Natural killer cell treated with Interleukin-12 subunit alpha and Interleukin-12 subunit beta and Interleukin-15 and Interleukin-18, amount 100 ng/mL, for 72 hours (primary cell): ENCODE measurements at regions not wholly inside any gene's neighbourhood (a gene's known extent, or its start where the extent isn't known, plus 50 kb on each side); places are given as distances from the start of the nearest gene placed in this dataset.

Experiments used
- ATAC-seq, 2 donors: fragments of 150-1000 bp; cut with Tn5 transposase in 1 of 2; sonication (Bioruptor Pico), chemical (Tn5 transposase) in 1 of 2; 2 replicates each; pipeline ENCODE4 v1.10.0; 2021
- DNase-seq: peaks from one replicate; pipeline ENCODE4 v3.0.0; 2022; ENCODE audit warnings: low spot score
- H3K27ac Mint-ChIP-seq, 2 donors: 1 replicate in 1 of 2; 2 replicates in 1 of 2; pipeline ENCODE4 v1.8.0; 2022; ENCODE audit warnings: mixed read lengths in 2 of 2, mild to moderate bottlenecking in 1 of 2, moderate library complexity in 1 of 2
- H3K27me3 Mint-ChIP-seq, 2 donors: 1 replicate in 1 of 2; 2 replicates in 1 of 2; pipeline ENCODE4 v1.8.0; 2022; ENCODE audit warnings: mixed read lengths in 2 of 2
- H3K36me3 Mint-ChIP-seq: one replicate; pipeline ENCODE4 v1.8.0; 2022; ENCODE audit warnings: mixed read lengths
- H3K4me1 Mint-ChIP-seq, 2 donors: 1 replicate in 1 of 2; 2 replicates in 1 of 2; pipeline ENCODE4 v1.8.0; 2022; ENCODE audit warnings: low read depth in 2 of 2, mixed read lengths in 2 of 2, mild to moderate bottlenecking in 1 of 2
- H3K4me3 Mint-ChIP-seq: one replicate; pipeline ENCODE4 v1.8.0; 2022; ENCODE audit warnings: mixed read lengths
- H3K9me3 Mint-ChIP-seq: 2 replicates; pipeline ENCODE4 v1.8.0; 2022; ENCODE audit warnings: mixed read lengths

DNA sequence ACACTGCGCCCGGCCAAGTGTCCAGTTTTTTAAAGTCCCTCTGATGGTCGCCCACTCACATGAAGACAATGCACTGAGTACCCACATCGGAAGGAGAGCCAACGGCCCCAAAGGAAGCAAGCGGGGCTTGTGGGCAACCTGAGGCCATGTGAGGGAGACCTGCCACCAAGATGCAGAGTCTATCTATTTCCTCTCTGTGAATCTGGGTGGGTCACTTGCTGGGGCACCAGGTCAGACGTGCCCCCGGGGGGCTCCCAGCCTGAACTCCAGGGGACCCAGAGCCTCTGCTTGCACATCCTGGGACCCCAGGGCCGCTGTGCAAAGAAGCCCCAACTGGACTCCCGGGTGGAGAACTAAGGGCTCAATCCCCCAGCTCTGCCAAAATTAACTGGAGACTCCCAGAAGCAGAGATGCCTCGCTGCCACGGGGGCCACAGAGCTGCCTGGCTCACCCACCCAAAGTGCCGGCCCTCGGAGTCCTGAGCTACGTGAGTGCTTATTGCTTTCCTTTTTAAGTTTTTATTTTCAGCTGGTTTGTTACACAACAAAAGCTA, 106.4 kb downstream of the BRD1 start:
- H3K4me1 Mint-ChIP-seq, result peaks cover 4 to 5% of the 10 kb centered on the region in 2 donors
- no peaks in the 10 kb centered on the region for H3K36me3 Mint-ChIP-seq
- H3K4me3 Mint-ChIP-seq, result no peak overlapping the region
- DNase-seq (no peak), ATAC-seq (no peak)
- H3K27ac Mint-ChIP-seq, result no peak overlapping the region
- no peaks in the 10 kb centered on the region for H3K9me3 Mint-ChIP-seq
- H3K27me3 Mint-ChIP-seq, result peaks cover 8 to 13% of the 10 kb centered on the region in 2 donors

GRCh38 chr22:49720279-49720959, 107.3 kb downstream of the BRD1 start:
- H3K4me3 Mint-ChIP-seq, result no peak overlapping the region
- no peaks in the 10 kb centered on the region for H3K36me3 Mint-ChIP-seq
- DNase-seq, result no peak
- no peak for ATAC-seq
- H3K4me1 Mint-ChIP-seq, result peaks cover 4 to 5% of the 10 kb centered on the region in 2 donors
- H3K27me3 Mint-ChIP-seq, result peaks cover 8 to 9% of the 10 kb centered on the region in 2 donors
- H3K27ac Mint-ChIP-seq, result no peak overlapping the region
- H3K9me3 Mint-ChIP-seq, result no peaks in the 10 kb centered on the region

DNA sequence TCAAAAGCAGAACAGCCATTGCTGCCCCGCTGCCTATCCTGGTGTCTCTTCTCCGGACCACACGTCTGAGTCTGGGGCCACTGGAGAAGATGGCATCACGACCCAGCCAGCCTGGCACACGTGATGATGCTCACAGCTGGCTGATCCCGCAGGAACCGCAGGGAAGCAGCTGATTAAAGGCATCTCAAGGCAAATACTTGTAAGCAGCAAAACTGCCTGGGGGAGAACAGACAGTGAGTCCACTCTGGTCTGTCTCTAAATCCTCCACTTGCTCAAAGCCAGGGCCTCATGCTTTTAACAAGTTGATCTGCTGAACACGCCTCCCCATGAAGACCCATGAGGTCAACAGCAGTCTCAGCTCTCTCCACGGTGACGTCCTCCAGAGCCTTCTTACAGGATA, 108.6 kb downstream of the BRD1 start:
- ATAC-seq, result no peak
- Mint-ChIP-seq H3K27me3 (peaks cover 6 to 9% of the 10 kb centered on the region in 2 donors), H3K4me1 (peaks cover 3% of the 10 kb centered on the region in 2 donors), H3K9me3 (no peaks in the 10 kb centered on the region), H3K27ac (no peak overlapping the region), H3K4me3 (no peak overlapping the region), H3K36me3 (no peaks in the 10 kb centered on the region)
- no peak for DNase-seq

DNA sequence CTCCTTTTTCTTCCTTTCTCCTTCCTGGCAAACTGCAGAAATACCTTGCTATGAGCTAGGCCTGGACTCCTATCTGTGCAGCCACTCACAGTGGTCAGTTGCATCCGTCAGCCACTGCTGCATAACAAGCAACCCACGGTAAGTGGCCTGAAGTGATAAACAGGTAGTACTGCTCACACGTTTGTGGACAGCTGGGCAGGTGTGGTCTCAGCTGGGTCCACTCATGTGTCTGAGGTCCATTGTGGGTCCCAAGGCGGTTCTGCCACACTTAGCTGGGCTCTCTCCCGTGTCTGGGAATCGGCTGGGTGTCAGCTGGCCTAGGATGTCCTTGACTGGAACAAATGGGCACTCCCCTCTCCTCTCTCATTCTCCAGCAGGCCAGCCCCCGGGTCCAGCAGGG, 109.3 kb downstream of the BRD1 start:
- no peaks in the 10 kb centered on the region for H3K36me3 Mint-ChIP-seq
- H3K9me3 Mint-ChIP-seq, result no peaks in the 10 kb centered on the region
- no peak overlapping the region for H3K4me3 Mint-ChIP-seq
- DNase-seq, result no peak
- peaks cover 0 to 6% of the 10 kb centered on the region in 2 donors for H3K27me3 Mint-ChIP-seq
- no peaks in the 10 kb centered on the region for H3K4me1 Mint-ChIP-seq
- no peak for ATAC-seq
- H3K27ac Mint-ChIP-seq, result no peak overlapping the region

DNA sequence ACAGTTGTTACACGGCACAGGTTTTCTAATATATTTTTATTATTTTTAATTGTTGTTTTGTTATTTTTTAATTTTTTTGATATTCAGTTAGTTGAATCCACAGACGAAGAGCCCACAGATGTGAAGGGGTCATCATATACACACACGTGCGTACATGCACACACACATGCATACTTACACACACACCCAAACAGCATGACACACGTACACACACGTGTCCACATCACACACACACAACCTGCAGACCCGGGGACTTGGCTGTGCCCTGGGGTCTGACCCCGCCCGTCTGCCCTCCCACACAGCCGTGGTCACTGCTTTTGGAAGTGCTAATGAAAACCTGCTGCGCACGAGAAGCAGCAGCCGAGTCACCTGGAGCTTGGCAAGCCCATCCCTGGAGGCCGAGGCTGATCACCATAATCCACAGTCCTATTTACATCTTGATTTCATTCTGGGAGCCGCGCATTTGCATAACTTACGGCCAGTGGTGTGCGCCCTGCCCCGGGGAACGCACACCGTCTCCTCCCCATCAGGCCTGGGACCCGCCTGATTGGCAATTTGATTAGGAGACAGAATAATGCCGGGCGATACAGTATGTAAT, 110.3 kb downstream of the BRD1 start:
- DNase-seq (no peak), ATAC-seq (no peak)
- no peaks in the 10 kb centered on the region for H3K4me1 Mint-ChIP-seq
- peaks cover 0 to 9% of the 10 kb centered on the region in 2 donors for H3K27me3 Mint-ChIP-seq
- H3K36me3 Mint-ChIP-seq, result no peaks in the 10 kb centered on the region
- H3K9me3 Mint-ChIP-seq, result no peaks in the 10 kb centered on the region
- H3K4me3 Mint-ChIP-seq, result no peak overlapping the region
- no peak overlapping the region for H3K27ac Mint-ChIP-seq

- Mint-ChIP-seq H3K9me3 (no peaks in the 10 kb centered on the region), H3K4me3 (no peak overlapping the region)
These were observed 111.2 kb downstream of the BRD1 start for GRCh38 chr22:49716441-49716840.

GRCh38 chr22:49715450-49715849, 112.2 kb downstream of the BRD1 start:
- no peaks in the 10 kb centered on the region for H3K36me3 Mint-ChIP-seq
- no peak for ATAC-seq
- no peak for DNase-seq
- no peaks in the 10 kb centered on the region for H3K9me3 Mint-ChIP-seq
- H3K27me3 Mint-ChIP-seq, result peaks cover 12 to 15% of the 10 kb centered on the region in 2 donors
- H3K4me3 Mint-ChIP-seq, result no peak overlapping the region
- no peak overlapping the region for H3K27ac Mint-ChIP-seq
- no peaks in the 10 kb centered on the region for H3K4me1 Mint-ChIP-seq

More at GRCh38 chr22:49716441-49716840, 111.2 kb downstream of the BRD1 start:
- Mint-ChIP-seq H3K27me3 (peaks cover 5 to 9% of the 10 kb centered on the region in 2 donors), H3K36me3 (no peaks in the 10 kb centered on the region), H3K4me1 (no peaks in the 10 kb centered on the region), H3K27ac (no peak overlapping the region)
- ATAC-seq, result no peak
- DNase-seq, result no peak

GRCh38 chr22:49713003-49713402, 114.7 kb downstream of the BRD1 start:
- no peaks in the 10 kb centered on the region for H3K4me1 Mint-ChIP-seq
- H3K36me3 Mint-ChIP-seq, result no peaks in the 10 kb centered on the region
- ATAC-seq (no peak), DNase-seq (no peak)
- H3K27ac Mint-ChIP-seq, result no peak overlapping the region
- H3K27me3 Mint-ChIP-seq, result peaks cover 16 to 24% of the 10 kb centered on the region in 2 donors
- H3K4me3 Mint-ChIP-seq, result no peak overlapping the region
- no peaks in the 10 kb centered on the region for H3K9me3 Mint-ChIP-seq

DNA sequence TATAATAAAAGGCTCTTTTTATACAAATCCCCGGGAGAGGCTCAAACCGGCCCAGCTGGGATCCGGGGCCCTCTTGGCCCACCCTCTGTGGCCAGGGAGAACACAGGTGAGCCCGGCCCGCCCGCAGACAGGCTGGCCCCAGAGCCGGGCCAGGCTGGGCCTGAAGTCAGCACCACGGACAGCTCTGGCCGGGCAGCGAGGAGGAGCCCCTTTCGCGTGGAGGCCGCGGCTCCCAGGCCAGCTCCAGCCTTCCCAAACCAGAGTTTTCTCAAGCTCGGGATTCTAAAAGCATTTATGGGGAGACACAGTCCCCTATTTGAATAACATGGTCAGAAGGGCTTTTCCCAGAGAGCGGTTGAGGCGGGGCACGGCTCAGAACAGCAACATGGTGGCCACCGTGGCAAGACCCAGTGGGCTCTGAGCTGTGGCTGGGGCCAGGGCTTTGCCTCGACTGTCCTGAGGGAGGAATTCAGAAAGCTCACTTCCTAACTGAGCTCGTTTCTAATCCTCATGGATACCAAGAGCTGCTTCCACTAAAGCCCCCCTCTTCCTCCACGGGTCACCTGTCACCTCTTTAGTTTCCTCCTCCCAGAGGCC, 115.4 kb downstream of the BRD1 start:
- Mint-ChIP-seq H3K4me3 (no peak overlapping the region), H3K4me1 (no peaks in the 10 kb centered on the region), H3K9me3 (no peaks in the 10 kb centered on the region), H3K27me3 (peaks cover 18 to 29% of the 10 kb centered on the region in 2 donors), H3K27ac (no peak overlapping the region), H3K36me3 (no peaks in the 10 kb centered on the region)
- DNase-seq, result no peak
- no peak for ATAC-seq

DNA sequence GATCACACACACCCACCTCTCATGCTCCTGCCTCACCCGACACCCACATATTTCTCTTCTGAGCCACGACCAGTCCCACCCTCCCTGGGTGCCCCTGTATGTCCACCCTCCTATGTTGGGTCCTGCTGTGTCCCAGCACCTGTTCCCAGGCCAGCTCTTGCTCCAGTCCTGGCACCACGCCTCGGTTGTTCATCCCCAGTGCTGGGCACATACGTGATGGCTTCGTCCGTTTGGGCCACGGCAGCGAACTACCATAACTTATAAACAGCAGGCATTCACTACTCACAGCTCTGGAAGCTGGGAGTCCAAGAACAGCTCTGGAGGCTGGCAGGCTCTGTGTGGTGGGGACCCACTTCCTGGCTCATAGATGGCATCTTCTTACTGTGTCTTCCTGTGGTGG, 116.9 kb downstream of the BRD1 start:
- no peak overlapping the region for H3K4me3 Mint-ChIP-seq
- H3K36me3 Mint-ChIP-seq, result no peaks in the 10 kb centered on the region
- ATAC-seq, result no peak
- no peaks in the 10 kb centered on the region for H3K4me1 Mint-ChIP-seq
- no peaks in the 10 kb centered on the region for H3K9me3 Mint-ChIP-seq
- DNase-seq, result no peak
- no peak overlapping the region for H3K27ac Mint-ChIP-seq
- peaks cover 20 to 42% of the 10 kb centered on the region in 2 donors for H3K27me3 Mint-ChIP-seq

DNA sequence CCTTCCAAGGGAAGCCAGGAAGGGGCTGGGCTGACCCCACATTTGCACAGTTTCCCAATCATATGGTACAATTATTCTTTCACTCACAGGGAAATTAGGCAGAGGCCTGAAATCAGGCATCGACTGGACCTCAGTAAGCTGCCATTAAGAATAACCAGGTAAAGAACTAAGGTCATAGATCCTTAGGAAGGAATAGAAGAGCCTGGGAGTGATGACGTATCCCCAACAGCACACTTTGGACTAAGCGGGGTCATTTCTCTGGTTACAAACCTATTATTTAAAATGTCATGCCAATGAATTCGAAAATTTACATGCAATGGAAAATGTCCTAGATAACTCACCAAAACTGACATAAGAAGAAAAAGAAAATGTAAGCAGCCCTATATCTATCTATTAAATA, 118.2 kb downstream of the BRD1 start:
- no peaks in the 10 kb centered on the region for H3K4me1 Mint-ChIP-seq

GRCh38 chr22:49705972-49706352, 121.7 kb downstream of the BRD1 start:
- DNase-seq (no peak), ATAC-seq (no peak)
- no peak overlapping the region for H3K27ac Mint-ChIP-seq
- H3K4me3 Mint-ChIP-seq, result no peak overlapping the region
- peaks cover 5% of the 10 kb centered on the region for H3K9me3 Mint-ChIP-seq
- peaks cover 24 to 50% of the 10 kb centered on the region in 2 donors for H3K27me3 Mint-ChIP-seq
- H3K36me3 Mint-ChIP-seq, result no peaks in the 10 kb centered on the region
- H3K4me1 Mint-ChIP-seq, result no peaks in the 10 kb centered on the region

More for the DNA sequence above, 118.2 kb downstream of the BRD1 start:
- no peak for ATAC-seq
- Mint-ChIP-seq H3K9me3 (no peaks in the 10 kb centered on the region), H3K36me3 (no peaks in the 10 kb centered on the region), H3K27me3 (peaks cover 21 to 46% of the 10 kb centered on the region in 2 donors), H3K4me3 (no peak overlapping the region), H3K27ac (no peak overlapping the region)
- no peak for DNase-seq

DNA sequence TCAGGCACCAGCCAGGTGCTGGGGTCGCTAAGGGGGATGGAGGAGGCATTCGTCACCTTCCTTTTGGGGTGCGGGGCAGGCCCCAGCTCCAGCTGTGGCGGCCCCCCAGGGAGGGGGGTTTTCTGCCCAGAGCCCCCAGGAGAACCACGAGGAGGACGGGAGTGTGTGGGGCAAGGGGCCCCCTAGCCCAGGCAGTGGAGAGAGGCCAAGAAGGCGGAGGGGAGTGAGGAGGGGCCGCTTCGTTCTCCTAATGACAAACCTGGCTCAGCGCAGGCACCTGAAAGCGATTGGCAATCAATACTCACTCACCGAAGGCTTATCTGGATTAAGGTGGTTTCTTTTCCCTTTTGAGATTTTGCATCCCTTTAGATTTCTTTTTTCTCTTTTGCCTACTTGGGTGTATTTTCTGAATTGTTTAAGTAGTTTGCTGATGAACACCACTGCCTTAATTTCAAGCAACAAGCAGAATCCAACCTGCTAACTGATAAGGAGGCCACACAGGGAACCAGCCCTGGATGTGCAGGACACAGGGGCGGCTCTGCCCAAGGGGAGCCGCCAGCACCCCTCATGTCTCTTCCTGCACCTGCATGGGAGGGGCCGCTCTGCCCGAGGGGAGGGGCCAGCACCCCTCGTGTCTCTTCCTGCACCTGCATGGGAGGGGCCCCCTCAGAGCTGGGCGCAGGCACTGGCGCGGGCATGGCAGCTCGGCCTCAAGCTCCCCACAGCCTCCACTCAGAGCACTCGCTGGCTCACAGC, 122.3 kb downstream of the BRD1 start:
- Mint-ChIP-seq H3K4me1 (no peaks in the 10 kb centered on the region), H3K4me3 (no peak overlapping the region), H3K27ac (no peak overlapping the region), H3K9me3 (peaks cover 5% of the 10 kb centered on the region), H3K36me3 (no peaks in the 10 kb centered on the region), H3K27me3 (peaks cover 23 to 54% of the 10 kb centered on the region in 2 donors)
- no peak for ATAC-seq
- DNase-seq, result no peak
